ENCODE measurements at regions not wholly inside any gene's neighbourhood (a gene's known extent, or its start where the extent isn't known, plus 50 kb on each side); places are given as distances from the start of the nearest gene placed in this dataset.

DNA sequence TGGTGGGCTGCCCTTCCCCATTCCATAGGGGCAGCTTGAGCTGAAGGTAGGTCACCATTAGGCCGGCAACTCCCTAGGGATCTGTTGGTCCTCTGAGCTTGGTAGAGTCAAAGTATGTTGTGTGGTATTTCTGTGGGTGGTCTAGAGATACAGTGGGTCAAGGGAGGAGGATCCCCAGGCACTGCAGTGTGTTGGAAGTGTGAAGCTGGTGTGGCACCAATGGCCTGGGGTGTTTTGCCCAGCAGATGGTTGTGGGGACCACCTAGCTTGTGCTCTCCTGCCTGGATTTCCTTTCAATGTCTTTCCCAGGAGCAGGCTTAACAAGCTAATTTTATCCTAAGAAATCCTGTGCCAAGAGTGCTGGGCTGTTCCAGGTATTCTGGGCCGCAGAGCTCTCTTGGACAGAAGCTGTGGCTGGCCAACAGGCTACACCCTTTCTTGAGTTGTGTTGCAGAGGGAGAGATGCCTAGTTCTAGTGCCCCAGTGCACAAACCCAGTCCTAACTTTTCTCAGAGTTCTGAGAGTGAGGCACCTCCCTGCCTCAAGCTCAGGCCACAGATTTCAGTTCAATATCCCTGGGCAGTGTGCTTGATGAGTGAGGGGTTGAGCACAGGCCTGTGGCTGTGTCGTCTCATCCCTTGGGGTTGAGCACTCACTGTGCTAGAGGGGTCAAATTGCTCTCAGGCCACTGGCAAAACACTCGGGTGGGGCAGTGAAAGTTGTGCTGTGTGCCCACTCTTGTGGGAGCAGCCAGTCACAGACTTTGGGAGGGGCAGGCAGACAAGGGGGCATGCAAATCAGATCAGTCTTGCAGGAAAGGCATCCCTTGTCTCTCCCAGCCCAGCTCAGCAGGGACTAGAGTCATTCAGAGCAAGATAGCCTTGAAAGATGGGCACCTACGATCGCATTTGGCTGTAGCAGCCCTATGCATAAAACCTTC is 1806.1 kb upstream of the MIR17HG start:
- TF ChIP-seq FOXP2 (optimal IDR thresholded peaks at IDR 0.05; ENCODE audit: control extremely low read depth, extremely low read length, insufficient read depth) (no peak), POLR2AphosphoS5 (IDR thresholded peaks at IDR 0.05; ENCODE audit: borderline replicate concordance, low read depth, low read length) (no peak), EZH2 (IDR thresholded peaks at IDR 0.05) (no peak)
